Putamen (tissue), 1 donor: ENCODE measurements at regions not wholly inside any gene's neighbourhood (a gene's known extent, or its start where the extent isn't known, plus 50 kb on each side); places are given as distances from the start of the nearest gene placed in this dataset.
"Not testable (repeated sequence)": the region's sequence is repeated elsewhere in the genome, so short reads cannot be mapped to it uniquely, and the experiment has no call there.

Experiments used
- DNase-seq: peaks from one replicate; pipeline ENCODE4 v3.0.0-alpha.2; 2016; ENCODE audit warnings: low spot score

DNA sequence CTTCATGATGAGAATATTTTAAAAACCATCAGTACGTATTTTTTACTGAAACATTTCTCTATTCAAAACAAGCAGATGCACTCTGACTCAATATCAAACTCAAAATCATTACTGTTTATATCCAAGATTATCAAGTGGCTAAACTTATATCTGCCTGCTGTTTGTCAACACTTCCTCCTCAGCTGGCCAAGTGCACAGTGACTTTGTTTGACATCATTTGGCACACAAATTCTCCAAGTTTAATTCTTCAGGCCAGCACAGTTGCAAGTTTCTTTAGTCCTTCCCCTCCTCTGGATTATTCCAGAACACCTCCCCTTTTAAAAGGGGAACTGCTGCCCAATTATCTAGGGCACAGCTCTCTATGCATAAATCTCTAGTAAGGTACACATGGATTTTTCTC, 346.6 kb downstream of the FSIP2 start:
- DNase-seq: no peak

DNA sequence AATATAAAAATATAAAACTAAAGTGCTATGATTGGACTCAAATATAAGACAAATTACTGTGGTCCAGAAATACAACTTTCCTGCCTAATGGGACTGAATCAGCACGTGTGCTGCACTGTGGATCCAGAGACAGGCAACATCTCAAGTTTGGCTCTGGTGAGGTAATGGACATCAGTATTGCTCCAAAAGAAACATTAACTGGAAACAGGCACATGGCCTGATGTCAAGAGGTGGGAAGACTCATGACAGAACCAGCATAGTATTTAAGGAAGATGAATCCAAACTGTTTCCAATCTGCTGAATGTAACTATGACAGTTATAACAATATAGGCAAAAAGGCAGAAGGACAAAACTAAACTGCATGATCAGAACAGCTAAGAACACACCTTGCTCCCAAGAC, 354.6 kb downstream of the FSIP2 start:
- no peak for DNase-seq

DNA sequence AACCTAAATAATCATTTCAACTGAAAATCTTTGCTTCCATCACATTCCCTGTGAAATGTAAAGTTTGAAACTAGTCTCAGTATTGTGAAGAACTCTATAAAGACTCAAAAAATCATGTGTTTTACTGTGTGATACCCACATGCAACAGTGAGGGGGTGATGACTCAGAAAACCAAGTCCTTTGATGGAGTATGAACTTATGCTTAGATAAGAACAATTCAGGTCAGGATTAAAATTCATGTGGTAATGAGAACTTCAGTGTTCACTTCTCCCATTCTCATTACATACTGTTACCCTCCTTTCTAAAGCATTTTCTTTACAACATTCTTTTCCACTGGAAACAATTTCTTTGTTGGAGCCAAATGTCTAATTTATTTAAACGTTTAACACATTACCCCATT, 360.2 kb downstream of the FSIP2 start:
- DNase-seq: no peak

DNA sequence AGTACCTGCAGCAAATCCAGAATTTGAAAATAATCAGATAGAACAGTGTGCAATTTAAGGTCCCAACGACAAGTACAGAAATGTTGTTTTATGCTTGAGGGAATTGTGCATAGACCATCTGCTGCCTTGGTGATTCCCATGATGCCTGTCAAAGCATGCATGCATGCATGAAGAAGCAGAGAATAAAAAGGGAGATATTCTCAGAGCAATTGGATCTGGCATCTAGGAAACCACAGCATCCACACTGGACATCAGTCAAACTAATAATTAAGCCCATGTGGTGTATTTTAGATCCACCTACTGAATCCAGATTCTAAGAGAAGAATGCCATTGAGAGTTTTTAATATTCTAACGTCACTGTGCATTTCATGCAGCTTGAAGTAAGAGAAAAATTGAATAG, 361.2 kb downstream of the FSIP2 start:
- DNase-seq: no peak

DNA sequence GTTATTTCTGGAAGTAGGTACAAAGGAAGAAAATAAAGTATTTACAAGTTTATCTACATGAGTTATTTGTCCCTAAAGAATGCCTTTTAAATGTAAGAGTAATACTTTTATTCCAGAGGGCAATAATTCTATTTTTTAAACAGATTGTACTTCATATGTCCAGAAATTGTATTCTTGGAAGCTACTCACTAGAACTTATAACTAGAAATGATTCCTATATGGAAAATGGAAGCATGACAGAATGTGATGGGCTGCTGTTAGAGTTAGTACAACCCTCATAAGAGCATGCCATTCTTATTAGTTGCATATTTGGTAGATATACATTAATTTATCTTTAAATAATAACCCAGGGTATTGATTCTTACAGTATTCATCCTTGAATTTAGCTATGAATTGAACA, 362.0 kb downstream of the FSIP2 start:
- no peak for DNase-seq

DNA sequence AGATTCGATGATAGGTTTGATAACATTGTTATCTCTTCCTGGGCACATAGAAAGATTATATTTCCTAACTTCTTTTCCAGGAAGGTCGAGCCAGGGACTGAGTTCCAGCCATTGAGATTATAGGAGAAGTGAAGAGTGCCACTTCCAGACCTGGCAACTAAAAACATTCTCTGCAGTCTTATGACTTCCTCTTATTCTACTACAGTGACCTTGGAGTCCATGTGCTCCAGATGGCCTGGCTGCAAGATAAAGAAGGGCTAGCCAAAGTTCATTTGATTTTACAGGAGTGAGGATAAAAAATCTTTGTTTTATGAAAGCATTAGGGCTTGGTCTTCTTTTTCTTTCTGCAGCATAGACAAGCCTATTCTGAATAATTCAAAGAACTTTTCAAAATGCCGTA, 363.0 kb downstream of the FSIP2 start:
- no peak for DNase-seq

DNA sequence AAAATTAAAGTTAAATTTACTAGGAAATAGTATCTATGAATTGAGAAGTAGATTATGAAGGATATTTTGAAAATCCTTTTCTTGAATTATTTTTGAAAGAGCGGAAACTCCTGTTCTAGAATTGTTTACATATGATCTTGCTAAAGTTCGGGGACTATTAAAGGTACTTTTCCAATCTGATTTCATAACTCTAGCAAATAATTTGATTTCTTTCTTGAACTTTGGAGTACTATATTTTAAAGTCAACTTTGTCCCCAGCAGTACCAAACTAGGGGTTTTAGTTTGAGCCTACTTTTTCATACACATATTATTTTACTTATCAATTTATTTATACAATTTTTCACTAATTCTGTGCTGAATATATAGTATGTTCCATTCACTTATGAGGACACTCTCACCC, 364.7 kb downstream of the FSIP2 start:
- DNase-seq: no peak

DNA sequence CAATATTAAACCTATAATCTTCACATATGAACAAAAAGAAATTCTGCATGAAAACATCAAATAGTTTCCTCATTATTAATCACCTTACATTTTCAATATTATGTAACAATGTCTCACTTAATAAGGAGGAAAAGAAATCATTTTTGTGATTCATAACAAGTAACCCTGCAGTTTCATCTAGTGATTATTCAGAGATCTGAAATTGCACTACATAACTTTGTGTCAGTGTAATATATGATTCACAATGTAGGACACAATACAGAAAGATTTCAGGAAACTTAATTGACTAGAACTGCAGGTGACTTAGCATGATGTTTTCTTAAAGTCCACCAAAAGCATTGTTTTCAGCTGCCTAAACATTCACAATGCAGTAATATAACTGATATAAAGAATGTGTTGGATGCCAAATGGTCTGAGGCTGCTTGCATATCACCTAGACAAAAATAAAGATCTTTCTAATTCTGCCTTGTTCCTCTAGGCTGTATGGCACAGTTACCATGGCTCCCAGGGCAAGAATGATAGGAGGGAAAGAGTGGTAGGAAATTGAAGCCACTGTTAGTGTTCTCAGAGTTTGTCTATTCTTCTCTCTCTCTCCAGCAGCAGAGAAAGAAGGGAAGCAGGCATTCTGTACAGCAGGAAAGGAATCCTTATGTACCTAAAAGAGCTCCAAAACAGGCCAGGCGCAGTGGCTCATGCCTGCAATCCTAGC, 366.6 kb downstream of the FSIP2 start:
- no peak for DNase-seq

DNA sequence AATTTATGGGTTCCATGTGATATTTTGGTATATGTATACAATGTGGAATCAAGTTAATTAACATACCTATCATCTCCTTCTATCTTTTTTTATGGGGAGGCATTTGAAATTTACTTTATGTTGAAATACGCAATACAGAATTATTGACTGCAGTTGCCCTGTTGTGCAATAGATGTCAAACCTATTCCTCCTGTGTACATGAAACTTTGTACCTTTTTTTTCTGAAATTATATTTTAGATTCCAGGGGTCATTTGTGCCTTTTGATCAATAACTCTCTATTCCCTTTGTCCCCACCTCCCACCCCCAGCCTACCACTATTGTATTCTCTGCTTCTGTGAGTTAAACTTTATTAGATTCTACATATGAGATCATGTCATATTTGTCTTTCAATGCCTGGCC, 369.9 kb downstream of the FSIP2 start:
- DNase-seq: no peak

DNA sequence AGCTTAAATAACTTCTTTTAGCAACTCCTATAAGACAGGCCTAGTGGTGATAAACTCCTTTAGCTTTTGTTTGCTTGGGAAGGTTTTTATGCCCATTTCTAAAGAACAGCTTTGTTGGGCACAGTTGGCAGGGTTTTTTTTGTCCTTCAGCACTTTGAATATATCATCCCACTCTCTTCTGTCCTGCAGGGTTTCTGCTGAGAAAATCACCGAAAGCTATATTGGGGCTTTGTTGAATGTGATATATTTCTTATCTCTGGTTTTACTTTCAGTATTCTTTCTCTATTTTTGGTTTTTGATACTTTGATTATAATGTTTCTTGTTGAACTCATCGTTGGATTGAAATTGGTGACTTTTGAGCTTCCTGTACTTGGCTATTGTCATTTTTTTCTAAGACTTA, 372.8 kb upstream of the ZC3H15 start:
- no peak for DNase-seq

DNA sequence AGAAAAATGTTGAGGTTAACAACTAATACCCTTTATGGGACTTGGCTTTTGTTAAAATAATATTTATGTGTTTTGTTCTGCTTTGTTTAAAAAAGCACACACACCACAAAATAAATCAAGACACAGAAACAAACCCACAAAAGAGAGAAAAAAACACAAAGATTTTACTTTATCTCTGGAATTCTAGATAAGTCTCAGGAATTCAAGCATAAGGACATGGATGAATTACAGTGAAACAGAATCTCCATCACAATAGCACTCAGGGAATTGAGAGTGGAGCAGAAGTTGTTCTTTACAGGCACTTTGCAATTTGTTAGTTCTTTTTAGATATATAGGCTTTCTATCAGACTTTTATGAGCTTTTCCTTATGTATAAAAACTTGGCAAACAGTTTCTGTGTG, 360.9 kb upstream of the ZC3H15 start:
- no peak for DNase-seq

DNA sequence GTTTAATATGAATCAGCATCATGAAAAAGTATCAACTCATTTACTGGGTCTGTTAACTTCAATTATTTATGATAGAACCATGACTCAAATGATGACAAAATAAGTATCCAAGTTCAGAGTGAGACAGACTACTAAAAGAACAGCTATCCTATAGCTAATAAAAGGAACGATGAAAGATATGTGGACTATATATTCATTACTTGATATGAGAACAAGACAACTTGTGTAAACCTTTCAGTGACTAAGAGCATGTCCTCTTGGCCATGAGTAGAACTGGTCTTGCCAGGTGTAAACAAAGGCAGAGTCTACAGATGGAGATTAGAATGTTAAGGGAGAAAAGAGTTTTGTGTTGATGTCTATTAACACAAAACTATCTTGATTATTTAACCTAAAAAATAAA, 360.4 kb upstream of the ZC3H15 start:
- no peak for DNase-seq

DNA sequence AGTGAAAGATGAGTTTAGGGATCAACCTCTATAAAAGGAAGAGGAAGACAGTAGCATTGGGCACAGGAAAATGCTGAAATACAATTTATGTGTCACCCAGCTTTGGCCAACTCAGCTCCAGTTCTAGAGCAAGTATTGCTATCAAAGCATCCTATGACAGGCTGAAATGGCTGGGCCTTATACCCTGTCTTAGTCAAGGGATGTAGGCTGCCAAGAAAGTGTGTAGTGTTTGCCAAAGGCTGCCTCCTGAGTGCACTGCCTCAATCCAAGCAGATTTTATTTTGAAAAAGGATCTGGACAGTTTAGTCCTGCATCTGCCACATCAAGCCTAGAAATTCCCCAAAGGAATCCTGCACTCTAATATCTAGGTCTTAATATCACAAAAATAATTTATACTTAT, 359.9 kb upstream of the ZC3H15 start:
- DNase-seq: no peak

DNA sequence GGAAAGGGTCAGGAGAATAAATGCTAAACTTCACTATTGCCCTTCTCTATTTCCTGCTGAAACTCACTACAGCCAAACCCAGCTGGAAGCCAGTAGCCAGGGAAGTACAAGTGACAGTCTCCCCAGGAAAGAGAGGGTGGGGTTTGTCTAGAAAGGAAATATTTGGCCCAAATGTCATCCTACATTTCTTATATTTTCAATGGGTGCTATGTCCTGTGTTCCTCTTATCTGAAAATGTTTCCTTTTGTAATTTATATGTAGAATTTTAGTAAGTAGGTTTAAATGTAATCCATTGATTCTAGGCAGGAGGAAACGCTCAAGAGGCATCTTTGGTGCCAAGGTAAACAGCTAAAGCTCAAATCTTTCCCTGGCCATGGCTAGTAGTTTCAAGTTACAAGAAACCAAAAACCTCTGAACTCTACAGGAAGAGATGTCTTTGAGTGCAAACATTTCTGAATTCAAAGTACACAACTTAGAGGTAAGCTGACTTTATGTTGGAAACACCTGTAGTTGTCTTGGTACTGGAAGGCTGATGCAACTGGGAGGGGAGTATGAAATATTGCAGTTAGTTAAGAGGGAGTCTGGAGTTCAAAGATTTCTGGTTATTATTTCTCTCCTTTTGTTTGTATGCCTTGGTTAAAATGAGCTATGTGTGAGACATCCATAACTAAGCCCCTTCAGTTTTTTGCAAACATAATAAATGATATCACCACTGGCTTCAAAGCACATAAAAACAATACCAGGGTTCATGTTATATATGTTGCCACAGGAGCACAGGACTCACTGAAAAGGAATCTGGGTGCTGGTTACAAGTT, 356.1 kb upstream of the ZC3H15 start:
- DNase-seq: no peak

DNA sequence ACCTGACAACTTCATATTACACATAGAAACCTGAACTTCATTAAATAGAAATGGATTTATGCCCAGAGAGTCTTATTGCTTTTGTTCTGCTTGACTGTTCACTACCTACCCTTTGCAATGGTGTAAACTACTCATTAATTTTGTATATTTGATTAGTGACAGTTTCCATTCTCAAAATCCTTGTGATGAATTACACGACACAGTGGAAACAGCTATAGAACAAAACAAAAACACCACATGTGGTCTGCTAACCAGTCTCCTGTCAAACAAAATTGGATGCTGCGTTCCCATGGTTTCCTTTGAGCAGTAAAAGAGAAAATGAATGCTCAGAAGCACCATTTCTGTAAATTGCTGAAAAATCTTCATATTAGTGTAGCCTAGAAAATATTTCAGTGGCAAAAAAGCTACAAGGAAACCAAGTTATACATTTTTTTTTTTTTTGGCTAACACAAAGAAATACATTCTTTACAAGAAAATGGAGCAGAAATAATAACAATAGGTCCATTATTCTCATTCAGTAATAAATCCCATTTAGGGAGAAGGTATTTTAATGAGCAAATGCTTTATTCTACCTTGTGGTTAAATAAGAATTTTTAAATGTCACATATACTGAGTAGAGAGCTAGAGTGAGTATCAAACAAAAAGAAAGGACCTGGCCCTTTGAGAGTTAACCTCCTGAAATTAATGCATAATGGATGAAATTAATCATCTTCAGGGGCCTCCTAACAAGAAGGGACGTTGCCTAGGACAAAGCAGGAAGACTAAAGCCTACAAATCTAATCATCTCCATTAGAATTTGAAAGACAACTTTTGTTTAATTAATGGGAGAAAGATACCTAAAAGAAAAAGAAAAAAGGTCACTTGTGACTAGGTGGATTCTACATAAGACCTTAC, 355.1 kb upstream of the ZC3H15 start:
- no peak for DNase-seq

DNA sequence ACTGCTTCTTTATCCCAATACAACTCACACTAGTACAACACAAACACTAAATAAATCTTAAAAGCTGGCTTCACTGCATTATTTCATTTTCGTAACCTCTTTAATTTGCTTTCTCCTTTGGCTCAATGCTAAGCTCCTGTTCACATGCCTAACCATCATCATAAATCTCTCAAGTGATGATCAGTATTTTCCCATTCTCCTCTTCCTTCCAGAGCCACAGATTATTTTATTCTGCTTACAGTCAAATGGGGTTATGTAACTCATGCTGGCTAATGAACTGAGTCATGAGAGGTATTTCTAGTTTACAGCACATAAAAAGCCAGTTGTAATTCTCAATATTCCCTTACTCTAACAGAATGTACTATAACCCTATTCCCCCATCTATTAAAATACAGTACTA, 350.4 kb upstream of the ZC3H15 start:
- DNase-seq: no peak

DNA sequence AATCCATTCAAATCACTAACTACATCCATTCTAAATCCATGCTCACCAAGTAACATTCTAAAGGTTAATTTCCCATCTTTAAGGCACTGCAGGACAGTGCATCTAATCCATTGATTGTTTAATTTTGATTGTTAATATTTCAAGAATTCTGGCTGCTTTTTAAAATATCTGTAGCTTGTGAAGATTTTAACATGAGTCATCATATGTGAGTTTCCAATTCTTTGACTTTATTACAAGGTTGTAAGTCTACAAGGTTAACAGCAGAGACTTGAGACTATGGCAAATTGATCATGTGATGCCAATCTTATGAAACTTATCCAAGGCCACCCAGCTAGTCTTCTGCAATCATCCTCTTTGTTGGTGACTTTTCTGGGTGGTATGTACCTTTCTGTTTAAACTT, 349.2 kb upstream of the ZC3H15 start:
- DNase-seq: no peak

DNA sequence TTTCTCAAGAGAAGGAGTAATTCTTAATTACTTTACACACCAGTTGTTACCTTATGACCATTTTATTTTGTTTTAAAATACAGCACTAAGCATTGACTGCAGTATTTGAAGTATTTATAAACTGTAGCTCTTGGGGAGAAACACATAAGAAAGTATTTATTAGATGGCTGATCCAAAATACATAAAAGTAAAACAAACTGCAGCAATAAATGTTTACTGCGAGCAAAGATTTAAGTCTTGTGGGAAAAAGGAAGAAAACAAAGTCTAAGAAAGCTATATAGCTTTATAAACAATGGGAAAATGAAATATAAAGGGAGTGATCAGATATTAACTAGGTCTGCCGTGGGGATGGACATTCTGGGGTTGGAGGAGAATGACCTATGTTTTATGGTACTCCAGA, 347.2 kb upstream of the ZC3H15 start:
- DNase-seq: no peak

DNA sequence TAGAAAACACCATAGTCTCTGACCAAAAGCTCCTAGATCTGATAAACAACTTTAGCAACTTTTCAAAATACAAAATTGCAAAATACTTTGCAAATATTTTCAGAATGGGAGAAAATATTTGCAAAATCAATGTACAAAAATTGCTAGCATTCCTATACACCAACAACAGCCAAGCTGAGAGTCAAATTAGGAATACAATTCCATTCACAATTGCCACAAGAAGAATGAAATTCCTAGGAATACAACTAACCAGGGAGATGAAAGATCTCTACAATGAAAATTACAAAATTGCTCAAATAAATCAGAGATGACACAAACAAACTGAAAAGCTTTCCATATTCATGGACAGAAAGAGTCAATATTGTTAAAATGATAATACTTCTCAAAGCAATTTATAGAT, 327.0 kb upstream of the ZC3H15 start:
- no peak for DNase-seq

DNA sequence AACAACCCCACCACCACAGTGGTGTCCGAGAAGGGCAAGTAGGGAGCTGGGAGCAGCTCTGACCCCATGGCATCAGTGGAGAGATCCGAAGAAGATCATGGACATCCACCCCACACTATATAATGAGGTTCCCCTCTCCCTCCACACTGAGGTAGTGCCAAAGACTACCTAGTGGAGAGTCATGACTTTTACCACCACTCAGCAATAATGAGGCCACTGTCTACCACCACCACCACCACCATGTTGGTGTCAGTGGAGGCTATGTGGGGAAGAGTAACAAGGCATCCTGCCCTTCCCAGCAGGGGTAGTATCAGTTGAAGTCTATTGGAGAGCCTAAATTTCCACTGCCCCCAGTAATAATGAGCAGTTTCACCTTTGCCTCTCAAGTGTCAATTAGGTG, 321.7 kb upstream of the ZC3H15 start:
- no peak for DNase-seq

DNA sequence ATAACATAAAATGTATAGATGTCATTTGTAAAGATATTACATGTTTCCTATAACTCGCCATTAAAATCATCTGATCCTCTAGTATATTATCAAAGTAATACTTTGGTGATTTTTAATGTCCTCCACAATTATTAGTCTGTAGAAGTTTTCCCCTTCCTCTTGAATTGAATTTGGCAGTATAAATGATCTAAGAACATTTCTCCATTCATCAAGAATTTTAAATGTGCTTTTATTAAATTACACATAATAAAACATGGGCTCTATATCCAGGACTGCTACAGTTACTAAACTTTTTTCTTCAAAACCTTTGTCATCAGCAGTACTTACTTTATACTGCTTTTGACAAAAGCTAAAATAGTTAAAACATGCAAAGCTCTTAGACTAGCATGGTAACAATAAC, 315.4 kb upstream of the ZC3H15 start:
- no peak for DNase-seq

DNA sequence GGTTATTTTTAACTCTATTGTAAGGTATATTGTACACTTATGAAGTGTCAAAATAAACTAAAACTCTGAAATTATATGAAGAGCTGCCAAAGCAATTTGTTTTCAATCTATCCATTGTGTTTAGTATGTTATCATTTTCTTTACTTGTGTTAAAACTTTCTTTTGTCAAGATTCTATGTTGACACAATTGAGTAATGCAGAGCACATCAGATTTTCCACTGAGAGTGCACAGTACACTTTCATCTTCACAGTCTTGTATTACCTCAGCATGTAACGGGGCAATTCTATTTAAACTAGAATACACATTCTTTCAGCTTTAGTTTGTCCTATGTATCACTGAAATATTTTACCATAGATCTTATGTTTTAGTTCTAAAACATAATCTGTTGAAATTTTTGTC, 304.4 kb upstream of the ZC3H15 start:
- DNase-seq: no peak

DNA sequence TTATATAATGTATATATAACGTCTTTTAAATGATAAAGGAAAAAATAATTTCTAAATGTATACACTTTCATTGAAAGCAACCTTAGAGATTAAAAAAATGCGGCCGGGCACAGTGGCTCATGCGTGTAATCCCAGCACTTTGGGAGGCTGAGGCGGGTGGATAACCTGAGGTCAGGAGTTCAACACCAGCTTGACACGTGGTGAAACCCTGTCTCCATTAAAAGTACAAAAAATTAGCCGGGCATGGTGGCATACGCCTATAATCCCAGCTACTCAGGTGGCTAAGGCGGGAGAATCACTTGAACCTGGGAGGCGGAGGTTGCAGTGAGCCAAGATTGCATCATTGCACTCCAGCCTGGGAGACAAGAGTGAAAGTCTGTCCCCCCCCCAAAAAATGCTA, 303.7 kb upstream of the ZC3H15 start:
- not testable (repeated sequence) for DNase-seq
